SK-N-SH (cell line): ENCODE measurements at regions not wholly inside any gene's neighbourhood (a gene's known extent, or its start where the extent isn't known, plus 50 kb on each side); places are given as distances from the start of the nearest gene placed in this dataset.

Experiments used
- CTCF ChIA-PET: fragments of 300-600, 350-600 bp; formaldehyde crosslinking; extraction: SDS; loops from one replicate; lab custom pipeline; 2021; lab: Yijun Ruan, JAX
- POLR2A ChIA-PET: fragments of 350-600 bp; sonication (Branson Sonifier 250); formaldehyde crosslinking; extraction: SDS; loops from one replicate; lab custom pipeline; 2020; ENCODE audit warnings: antibody characterized with exemption, inconsistent platforms; lab: Yijun Ruan, JAX
- DNase-seq: peaks from one replicate; pipeline ENCODE4 v3.0.0; 2012
- H2AFZ ChIP-seq: fragments of 200-600 bp; sonication (generic); 2 replicates; pipeline ENCODE4 v1.8.1; 2016; ENCODE audit warnings: antibody characterized with exemption, mild to moderate bottlenecking, low read depth
- H3F3A ChIP-seq: fragments of 200-600 bp; sonication (generic); replicated peaks from 2 replicates; pipeline ENCODE3; 2016; ENCODE audit warnings: antibody characterized with exemption, mild to moderate bottlenecking; ENCODE audit not compliant: insufficient read depth
- H3K27ac ChIP-seq, 2 experiments: fragments of 200-500 bp in 1 of 2; fragments of 200-600 bp in 1 of 2; sonication (Bioruptor generic) in 1 of 2; sonication (generic), shearing (Covaris generic) in 1 of 2; 2 replicates each; pipeline versions ENCODE4 v1.5.1 to v1.6.1; 2014 to 2016; ENCODE audit warnings: low read depth in 2 of 2, inconsistent platforms in 1 of 2, low read length in 1 of 2, mild to moderate bottlenecking in 1 of 2, mixed read lengths in 1 of 2
- H3K27me3 ChIP-seq: fragments of 200-600 bp; sonication (generic), shearing (Covaris generic); 2 replicates; pipeline ENCODE4 v1.6.1; 2016; ENCODE audit warnings: mixed run types; ENCODE audit not compliant: insufficient read depth
- H3K36me3 ChIP-seq, 2 experiments: fragments of 200-500 bp in 1 of 2; fragments of 200-600 bp in 1 of 2; sonication (Bioruptor generic) in 1 of 2; sonication (generic) in 1 of 2; replicated peaks in 1 of 2; 2 replicates each; pipeline versions ENCODE3 to v1.5.1; 2014 to 2016; ENCODE audit warnings: low read length in 1 of 2, mild to moderate bottlenecking in 1 of 2; ENCODE audit not compliant: insufficient read depth in 2 of 2, control insufficient read depth in 1 of 2
- H3K4me1 ChIP-seq, 2 experiments: fragments of 200-500 bp in 1 of 2; fragments of 200-600 bp in 1 of 2; sonication (Bioruptor generic) in 1 of 2; sonication (generic), shearing (Covaris generic) in 1 of 2; 2 replicates each; pipeline versions ENCODE4 v1.5.1 to v1.6.1; 2014 to 2016; ENCODE audit warnings: low read depth in 1 of 2, low read length in 1 of 2, mixed run types in 1 of 2; ENCODE audit not compliant: insufficient read depth in 2 of 2, control insufficient read depth in 1 of 2
- H3K4me2 ChIP-seq: fragments of 200-600 bp; sonication (generic), shearing (Covaris generic); 2 replicates; pipeline ENCODE4 v1.6.1; 2017; ENCODE audit warnings: mixed run types
- H3K4me3 ChIP-seq, 2 experiments: fragments of 200-500 bp in 1 of 2; fragments of 200-600 bp in 1 of 2; sonication (Bioruptor generic) in 1 of 2; sonication (generic), shearing (Covaris generic) in 1 of 2; 2 replicates each; pipeline versions ENCODE4 v1.5.1 to v1.8.1; 2014 to 2016; ENCODE audit warnings: low read depth in 2 of 2, inconsistent platforms in 1 of 2, low read length in 1 of 2, mild to moderate bottlenecking in 1 of 2, mixed read lengths in 1 of 2, moderate library complexity in 1 of 2
- H3K79me2 ChIP-seq: fragments of 200-600 bp; sonication (generic); 2 replicates; pipeline ENCODE4 v1.8.1; 2017; ENCODE audit warnings: mild to moderate bottlenecking; ENCODE audit not compliant: insufficient read depth
- H3K9ac ChIP-seq: fragments of 200-600 bp; sonication (generic); 2 replicates; pipeline ENCODE4 v1.6.1; 2017; ENCODE audit warnings: mixed run types
- H3K9me2 ChIP-seq: fragments of 200-600 bp; sonication (generic); 2 replicates; pipeline ENCODE4 v1.6.1; 2017; ENCODE audit warnings: mixed run types
- H3K9me3 ChIP-seq: fragments of 200-600 bp; sonication (generic); 2 replicates; pipeline ENCODE4 v1.6.1; 2017; ENCODE audit warnings: mixed run types, mild to moderate bottlenecking, moderate library complexity
- H4K20me1 ChIP-seq: fragments of 200-600 bp; sonication (generic); 2 replicates; pipeline ENCODE4 v1.6.1; 2017; ENCODE audit warnings: mild to moderate bottlenecking, mixed run types; ENCODE audit not compliant: insufficient read depth
- GABPA ChIP-seq: IDR thresholded peaks from 2 replicates; pipeline ENCODE4 v1.4.0; 2012; ENCODE audit warnings: low read depth, mild to moderate bottlenecking
- PBX3 ChIP-seq: IDR thresholded peaks from 2 replicates; pipeline ENCODE4; 2012
- REST ChIP-seq: IDR thresholded peaks from 2 replicates; pipeline ENCODE4 v1.6.1; 2012; ENCODE audit warnings: mild to moderate bottlenecking, low read depth, low read length, moderate library complexity
- RFX5 ChIP-seq: IDR thresholded peaks from 2 replicates; pipeline ENCODE4 v1.6.1; 2012; ENCODE audit warnings: mild to moderate bottlenecking, improper control_type of control experiment, low read length
- SMC3 ChIP-seq: IDR thresholded peaks from 2 replicates; pipeline ENCODE4 v1.6.1; 2012; ENCODE audit warnings: low read depth, low read length, improper control_type of control experiment
- USF2 ChIP-seq: fragments of 150-350 bp; IDR thresholded peaks from 2 replicates; pipeline ENCODE4 v1.6.1; 2017; ENCODE audit warnings: antibody characterized with exemption, low read length, low read depth, borderline replicate concordance
- ZBTB33 ChIP-seq: IDR thresholded peaks from 2 replicates; pipeline ENCODE4 v1.4.0; 2012; ENCODE audit warnings: low read depth, borderline replicate concordance
- WGBS: methylation state at CpG from one replicate; pipeline ENCODE4 v1.1.6; 2017; ENCODE audit warnings: low lambda C conversion rate; 5-methylcytosine and 5-hydroxymethylcytosine counted together

GRCh38 chr1:193392686-193393085, 206.3 kb upstream of the B3GALT2 start (continued):
- TF ChIP-seq USF2: no peak

- no peak for DNase-seq
- no peaks in the 10 kb centered on the region for H3K9me3 ChIP-seq
- ChIA-PET POLR2A (no interaction called here), CTCF (no interaction called here)
- H3F3A ChIP-seq: no peaks in the 10 kb centered on the region
- 0 out of 2 replicates have a peak, but pooled peaks cover 2% of the 10 kb centered on the region for H3K9me2 ChIP-seq
- no peaks in the 10 kb centered on the region for H3K4me1 ChIP-seq
- H2AFZ ChIP-seq: no peak overlapping the region
- no peak for TF ChIP-seq GABPA
- no peak overlapping the region for H3K4me2 ChIP-seq
- no peak overlapping the region for H3K4me3 ChIP-seq
- WGBS: 80% methylated on average over 5 of the region's 5 CpGs
- no peak overlapping the region for H3K9ac ChIP-seq
- no peaks in the 10 kb centered on the region for H4K20me1 ChIP-seq
- H3K27me3 ChIP-seq: no peaks in the 10 kb centered on the region
- no peaks in the 10 kb centered on the region for H3K36me3 ChIP-seq
- H3K79me2 ChIP-seq: no peaks in the 10 kb centered on the region
- H3K27ac ChIP-seq: no peak overlapping the region
These were observed 202.3 kb upstream of the B3GALT2 start for GRCh38 chr1:193388683-193389082.

GRCh38 chr1:193388165-193388564, 201.8 kb upstream of the B3GALT2 start:
- WGBS: 46% methylated on average over 4 of the region's 4 CpGs
- H3K27me3 ChIP-seq: no peaks in the 10 kb centered on the region
- no peaks in the 10 kb centered on the region for H3K79me2 ChIP-seq
- no peak overlapping the region for H3K4me2 ChIP-seq
- no peaks in the 10 kb centered on the region for H3K4me1 ChIP-seq
- H3K27ac ChIP-seq: no peak overlapping the region
- no peaks in the 10 kb centered on the region for H3F3A ChIP-seq
- POLR2A ChIA-PET: no interaction called here
- H3K9me3 ChIP-seq: no peaks in the 10 kb centered on the region
- no peaks in the 10 kb centered on the region for H4K20me1 ChIP-seq
- H3K9me2 ChIP-seq: 0 out of 2 replicates have a peak, but pooled peaks cover 2% of the 10 kb centered on the region
- no peaks in the 10 kb centered on the region for H3K36me3 ChIP-seq
- H3K4me3 ChIP-seq: no peak overlapping the region
- no peak overlapping the region for H2AFZ ChIP-seq
- no peak for DNase-seq
- H3K9ac ChIP-seq: no peak overlapping the region
- no peak for TF ChIP-seq ZBTB33
- TF ChIP-seq PBX3: no peak
- TF ChIP-seq GABPA: no peak
- no peak for TF ChIP-seq SMC3
- TF ChIP-seq RFX5: no peak
- TF ChIP-seq REST: no peak
- CTCF ChIA-PET: no interaction called here
